ENCODE measurements at regions not wholly inside any gene's neighbourhood (a gene's known extent, or its start where the extent isn't known, plus 50 kb on each side); places are given as distances from the start of the nearest gene placed in this dataset.

DNA sequence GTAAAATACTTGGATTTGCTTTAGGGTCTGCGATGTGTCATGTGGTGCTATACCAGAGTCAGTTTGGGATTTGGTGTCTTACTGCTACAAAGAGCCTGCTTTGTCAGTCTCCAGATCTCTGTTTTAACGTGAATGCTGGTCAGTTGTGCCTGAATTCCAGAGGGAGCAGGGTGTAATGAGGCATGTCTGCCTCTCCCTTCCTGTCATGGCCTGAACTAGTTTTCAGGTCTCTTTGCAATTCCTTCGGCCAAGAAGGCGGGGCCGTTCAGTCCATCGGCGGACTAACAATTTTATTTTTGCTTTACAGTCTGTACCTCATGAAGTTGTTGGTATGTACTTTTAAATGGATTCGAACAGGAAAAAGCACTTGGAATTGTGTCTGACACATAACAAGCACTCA, 465.1 kb upstream of the ADARB2 start:
- TF ChIP-seq, protein P1, sequence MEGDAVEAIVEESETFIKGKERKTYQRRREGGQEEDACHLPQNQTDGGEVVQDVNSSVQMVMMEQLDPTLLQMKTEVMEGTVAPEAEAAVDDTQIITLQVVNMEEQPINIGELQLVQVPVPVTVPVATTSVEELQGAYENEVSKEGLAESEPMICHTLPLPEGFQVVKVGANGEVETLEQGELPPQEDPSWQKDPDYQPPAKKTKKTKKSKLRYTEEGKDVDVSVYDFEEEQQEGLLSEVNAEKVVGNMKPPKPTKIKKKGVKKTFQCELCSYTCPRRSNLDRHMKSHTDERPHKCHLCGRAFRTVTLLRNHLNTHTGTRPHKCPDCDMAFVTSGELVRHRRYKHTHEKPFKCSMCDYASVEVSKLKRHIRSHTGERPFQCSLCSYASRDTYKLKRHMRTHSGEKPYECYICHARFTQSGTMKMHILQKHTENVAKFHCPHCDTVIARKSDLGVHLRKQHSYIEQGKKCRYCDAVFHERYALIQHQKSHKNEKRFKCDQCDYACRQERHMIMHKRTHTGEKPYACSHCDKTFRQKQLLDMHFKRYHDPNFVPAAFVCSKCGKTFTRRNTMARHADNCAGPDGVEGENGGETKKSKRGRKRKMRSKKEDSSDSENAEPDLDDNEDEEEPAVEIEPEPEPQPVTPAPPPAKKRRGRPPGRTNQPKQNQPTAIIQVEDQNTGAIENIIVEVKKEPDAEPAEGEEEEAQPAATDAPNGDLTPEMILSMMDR (IDR thresholded peaks at IDR 0.05; ENCODE audit: poor library complexity): no peak
- TF ChIP-seq EZH2 (IDR thresholded peaks at IDR 0.05; ENCODE audit: borderline replicate concordance): no peak
